ENCODE measurements at regions not wholly inside any gene's neighbourhood (a gene's known extent, or its start where the extent isn't known, plus 50 kb on each side); places are given as distances from the start of the nearest gene placed in this dataset.

DNA sequence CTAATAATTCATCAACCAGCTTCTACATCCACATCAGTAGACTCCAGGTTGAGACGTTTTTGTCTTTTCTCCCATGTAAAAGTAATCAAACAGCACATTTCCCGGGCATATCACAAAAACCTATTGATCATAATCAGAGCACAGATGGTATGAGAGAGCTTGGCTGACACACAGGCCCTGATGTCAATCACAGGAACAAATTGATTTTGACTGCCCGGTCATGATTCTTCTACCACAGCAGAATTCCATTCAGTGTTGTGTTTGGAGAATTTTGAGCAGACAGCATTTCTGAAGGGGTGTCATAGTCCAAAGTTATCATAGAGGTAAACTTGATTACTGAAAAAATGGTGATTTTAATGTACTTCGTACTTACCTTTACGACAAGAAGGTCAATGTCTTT lies 351.1 kb downstream of the ZSWIM6 start:
- TF ChIP-seq POLR2A (IDR thresholded peaks at IDR 0.05; ENCODE audit: low read depth, low read length) (no peak), POLR2AphosphoS5 (IDR thresholded peaks at IDR 0.05; ENCODE audit: low read depth, low read length) (no peak), TAF1 (IDR thresholded peaks at IDR 0.05; ENCODE audit: borderline replicate concordance, low read depth, low read length) (no peak)
